DOHH2 (cell line): ENCODE measurements at regions not wholly inside any gene's neighbourhood (a gene's known extent, or its start where the extent isn't known, plus 50 kb on each side); places are given as distances from the start of the nearest gene placed in this dataset.

Experiments
- H3F3A ChIP-seq: fragments of 200-600 bp; sonication (generic), shearing (Covaris generic); 2 replicates; pipeline ENCODE4 v1.6.0; 2016; ENCODE audit warnings: antibody characterized with exemption, mild to moderate bottlenecking; ENCODE audit not compliant: control insufficient read depth, insufficient read depth
- H3K27ac ChIP-seq: fragments of 200-600 bp; sonication (generic); 2 replicates; pipeline ENCODE4 v1.5.1; 2014; ENCODE audit warnings: low read depth, mild to moderate bottlenecking, low read length, moderate library complexity
- H3K27me3 ChIP-seq: fragments of 200-600 bp; sonication (generic); 2 replicates; pipeline ENCODE4 v1.6.1; 2014; ENCODE audit warnings: mild to moderate bottlenecking, low read length, mixed read lengths; ENCODE audit not compliant: control insufficient read depth
- H3K36me3 ChIP-seq: fragments of 200-600 bp; sonication (generic); 2 replicates; pipeline ENCODE4 v1.6.1; 2014; ENCODE audit warnings: mild to moderate bottlenecking, low read length, moderate library complexity, mixed read lengths; ENCODE audit not compliant: control insufficient read depth
- H3K4me1 ChIP-seq: fragments of 200-600 bp; sonication (generic); 2 replicates; pipeline ENCODE4 v1.6.1; 2014; ENCODE audit warnings: mild to moderate bottlenecking, low read length, mixed read lengths; ENCODE audit not compliant: control insufficient read depth
- H3K4me2 ChIP-seq: fragments of 200-600 bp; sonication (generic); 2 replicates; pipeline ENCODE4 v1.6.0; 2014; ENCODE audit warnings: mild to moderate bottlenecking, low read length, moderate library complexity
- H3K4me3 ChIP-seq: fragments of 200-600 bp; sonication (generic); 2 replicates; pipeline ENCODE4 v1.5.1; 2014; ENCODE audit warnings: mild to moderate bottlenecking, low read length, mixed read lengths
- H3K79me2 ChIP-seq: fragments of 200-600 bp; sonication (generic); 2 replicates; pipeline ENCODE4 v1.6.1; 2014; ENCODE audit warnings: mild to moderate bottlenecking, low read length, mixed read lengths; ENCODE audit not compliant: control insufficient read depth
- H3K9me2 ChIP-seq: fragments of 200-600 bp; sonication (generic); replicated peaks from 2 replicates; pipeline ENCODE4 v1.6.1; 2014; ENCODE audit warnings: mild to moderate bottlenecking, low read length, mixed read lengths; ENCODE audit not compliant: control insufficient read depth
- H3K9me3 ChIP-seq: fragments of 200-600 bp; sonication (generic); 2 replicates; pipeline ENCODE4 v1.6.1; 2014; ENCODE audit warnings: antibody characterized with exemption, low read length, mixed read lengths; ENCODE audit not compliant: control insufficient read depth, insufficient read depth
- H4K20me1 ChIP-seq: fragments of 200-600 bp; sonication (generic); 2 replicates; pipeline ENCODE4 v1.6.0; 2014; ENCODE audit warnings: low read depth, mild to moderate bottlenecking, antibody characterized with exemption, low read length, moderate library complexity; ENCODE audit not compliant: control insufficient read depth, insufficient read depth
- CTCF ChIP-seq: fragments of 200-600 bp; sonication (generic); IDR thresholded peaks from one replicate; pipeline ENCODE4 v1.5.1; 2014; ENCODE audit warnings: antibody characterized with exemption, mild to moderate bottlenecking, low read depth, low read length; ENCODE audit not compliant: poor library complexity, severe bottlenecking
- EZH2phosphoT487 ChIP-seq: fragments of 200-600 bp; sonication (generic); IDR thresholded peaks from 2 replicates; pipeline ENCODE4 v1.6.1; 2017; ENCODE audit warnings: borderline replicate concordance, mild to moderate bottlenecking, antibody characterized with exemption, low read length, moderate library complexity, mixed read lengths

GRCh38 chr4:93957186-93957585 lies 128.6 kb downstream of the ATOH1 start:
- no peak overlapping the region for H3K27ac ChIP-seq
- H3K4me3 ChIP-seq: no peak overlapping the region
- no peaks in the 10 kb centered on the region for H3K9me2 ChIP-seq
- TF ChIP-seq CTCF: no peak
- TF ChIP-seq EZH2phosphoT487: no peak
- H3K27me3 ChIP-seq: no peaks in the 10 kb centered on the region
- H3K9me3 ChIP-seq: no peaks in the 10 kb centered on the region
- no peaks in the 10 kb centered on the region for H3F3A ChIP-seq
- H4K20me1 ChIP-seq: no peaks in the 10 kb centered on the region
- H3K79me2 ChIP-seq: no peaks in the 10 kb centered on the region
- no peak overlapping the region for H3K4me2 ChIP-seq
- no peaks in the 10 kb centered on the region for H3K36me3 ChIP-seq
- no peaks in the 10 kb centered on the region for H3K4me1 ChIP-seq

GRCh38 chr4:93960450-93960849 lies 131.9 kb downstream of the ATOH1 start:
- no peaks in the 10 kb centered on the region for H3K27me3 ChIP-seq
- no peaks in the 10 kb centered on the region for H3K9me3 ChIP-seq
- TF ChIP-seq EZH2phosphoT487 (no peak), CTCF (no peak)
- no peak overlapping the region for H3K27ac ChIP-seq
- H3K79me2 ChIP-seq: no peaks in the 10 kb centered on the region
- H3F3A ChIP-seq: no peaks in the 10 kb centered on the region
- no peak overlapping the region for H3K4me3 ChIP-seq
- no peaks in the 10 kb centered on the region for H4K20me1 ChIP-seq
- H3K4me2 ChIP-seq: no peak overlapping the region
- H3K36me3 ChIP-seq: no peaks in the 10 kb centered on the region
- no peaks in the 10 kb centered on the region for H3K9me2 ChIP-seq
- H3K4me1 ChIP-seq: no peaks in the 10 kb centered on the region

DNA sequence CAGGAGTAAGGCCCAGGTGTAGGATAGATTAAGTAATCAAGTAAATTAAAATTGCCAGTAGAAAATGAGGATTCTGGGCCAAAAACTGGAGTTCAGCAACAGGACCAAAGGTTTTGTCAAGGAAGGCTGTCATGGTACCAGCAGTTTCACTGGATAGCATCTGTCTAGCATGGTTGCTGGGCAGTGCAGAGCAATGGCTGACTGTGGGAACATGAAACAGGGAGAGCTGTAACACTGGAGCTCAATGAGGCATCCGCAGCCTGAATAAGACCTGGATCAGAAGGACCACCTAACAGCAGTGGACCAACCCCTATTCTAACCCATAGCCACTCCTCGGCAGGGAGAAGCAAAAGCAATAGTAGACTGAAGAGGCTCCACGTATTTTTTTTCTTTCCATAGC lies 132.4 kb downstream of the ATOH1 start:
- Histone ChIP-seq H3K9me2 (no peaks in the 10 kb centered on the region), H3K4me2 (no peak overlapping the region), H3K4me1 (no peaks in the 10 kb centered on the region), H3K27me3 (no peaks in the 10 kb centered on the region), H3K79me2 (no peaks in the 10 kb centered on the region), H4K20me1 (no peaks in the 10 kb centered on the region), H3K36me3 (no peaks in the 10 kb centered on the region), H3K27ac (no peak overlapping the region), H3K9me3 (no peaks in the 10 kb centered on the region), H3K4me3 (no peak overlapping the region), H3F3A (no peaks in the 10 kb centered on the region)
- TF ChIP-seq CTCF: no peak
- no peak for TF ChIP-seq EZH2phosphoT487

DNA sequence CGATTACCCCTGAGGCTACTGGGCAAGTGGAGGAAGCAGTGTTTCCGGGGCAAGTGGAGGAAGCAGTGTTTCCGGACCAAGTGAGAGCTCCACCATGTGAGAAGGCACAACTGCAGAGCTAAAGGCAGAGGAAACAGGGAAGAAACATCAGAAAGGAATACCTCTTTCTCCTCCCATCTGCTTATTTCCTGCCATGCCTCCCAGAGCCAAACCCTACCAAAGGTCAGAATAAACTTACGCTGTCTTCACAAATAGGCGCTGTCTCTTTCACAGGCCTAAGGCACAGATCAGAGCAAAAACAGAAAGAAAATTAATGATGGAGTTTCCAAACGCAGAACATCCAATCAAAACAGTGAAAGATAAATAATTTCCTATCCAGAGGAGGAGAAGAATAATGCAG lies 153.0 kb downstream of the ATOH1 start:
- no peaks in the 10 kb centered on the region for H3K27me3 ChIP-seq
- no peaks in the 10 kb centered on the region for H3K9me3 ChIP-seq
- H3K4me1 ChIP-seq: peaks cover 12% of the 10 kb centered on the region
- no peaks in the 10 kb centered on the region for H3F3A ChIP-seq
- H3K9me2 ChIP-seq: no peaks in the 10 kb centered on the region
- no peak overlapping the region for H3K27ac ChIP-seq
- no peaks in the 10 kb centered on the region for H4K20me1 ChIP-seq
- no peak for TF ChIP-seq EZH2phosphoT487
- TF ChIP-seq CTCF: no peak
- no peaks in the 10 kb centered on the region for H3K79me2 ChIP-seq
- H3K4me2 ChIP-seq: no peak overlapping the region
- H3K4me3 ChIP-seq: no peak overlapping the region
- H3K36me3 ChIP-seq: no peaks in the 10 kb centered on the region
